ENCODE measurements at regions not wholly inside any gene's neighbourhood (a gene's known extent, or its start where the extent isn't known, plus 50 kb on each side); places are given as distances from the start of the nearest gene placed in this dataset.
"Not testable (repeated sequence)": the region's sequence is repeated elsewhere in the genome, so short reads cannot be mapped to it uniquely, and the experiment has no call there.

GRCh38 chr5:4581289-4581688, 558.8 kb upstream of the ADAMTS16 start:
- no peak for DNase-seq

- no peak for DNase-seq
Measured at GRCh38 chr5:4584982-4585381, 555.1 kb upstream of the ADAMTS16 start.

GRCh38 chr5:4613440-4613839, 526.7 kb upstream of the ADAMTS16 start:
- no peak for DNase-seq

GRCh38 chr5:4614088-4614487, 526.0 kb upstream of the ADAMTS16 start:
- DNase-seq: no peak

GRCh38 chr5:4615369-4615768, 524.8 kb upstream of the ADAMTS16 start:
- not testable (repeated sequence) for DNase-seq

GRCh38 chr5:4625206-4625896, 514.8 kb upstream of the ADAMTS16 start:
- no peak for DNase-seq

GRCh38 chr5:4627131-4627530, 513.0 kb upstream of the ADAMTS16 start:
- no peak for DNase-seq

- DNase-seq: no peak
Measured at GRCh38 chr5:4627929-4628328, 512.2 kb upstream of the ADAMTS16 start.

- no peak for DNase-seq
Measured at GRCh38 chr5:4628645-4629385, 511.3 kb upstream of the ADAMTS16 start.

- no peak for DNase-seq
Measured at GRCh38 chr5:4630031-4630430, 510.1 kb upstream of the ADAMTS16 start.

GRCh38 chr5:4634342-4634741, 505.8 kb upstream of the ADAMTS16 start:
- no peak for DNase-seq

- DNase-seq: no peak
Measured at GRCh38 chr5:4636378-4636777, 503.8 kb upstream of the ADAMTS16 start.

- DNase-seq: no peak
Measured at GRCh38 chr5:4639946-4640345, 500.2 kb upstream of the ADAMTS16 start.

GRCh38 chr5:4640795-4641194, 499.3 kb upstream of the ADAMTS16 start:
- DNase-seq: no peak

- DNase-seq: no peak
Measured at GRCh38 chr5:4642525-4642924, 497.6 kb upstream of the ADAMTS16 start.

GRCh38 chr5:4643190-4643589, 496.9 kb upstream of the ADAMTS16 start:
- peak; percentile 0 for DNase-seq

- no peak for DNase-seq
Measured at GRCh38 chr5:4643960-4644359, 496.2 kb upstream of the ADAMTS16 start.

- no peak for DNase-seq
Measured at GRCh38 chr5:4646715-4647375, 493.3 kb upstream of the ADAMTS16 start.

GRCh38 chr5:4647955-4648354, 492.2 kb upstream of the ADAMTS16 start:
- DNase-seq: no peak

- DNase-seq: no peak
Measured at GRCh38 chr5:4651806-4652565, 488.1 kb upstream of the ADAMTS16 start.

- DNase-seq: no peak
Measured at GRCh38 chr5:4653475-4653874, 486.7 kb upstream of the ADAMTS16 start.

GRCh38 chr5:4659851-4660250, 480.3 kb upstream of the ADAMTS16 start:
- DNase-seq: no peak

- no peak for DNase-seq
Measured at GRCh38 chr5:4661326-4661725, 478.8 kb upstream of the ADAMTS16 start.
